ENCODE measurements at regions not wholly inside any gene's neighbourhood (a gene's known extent, or its start where the extent isn't known, plus 50 kb on each side); places are given as distances from the start of the nearest gene placed in this dataset.
"Not testable (repeated sequence)": the region's sequence is repeated elsewhere in the genome, so short reads cannot be mapped to it uniquely, and the experiment has no call there.

GRCh38 chr6:122154912-122155575, 244.4 kb upstream of the HSF2 start:
- no peak for DNase-seq (ENCODE audit: low read depth, low spot score)

GRCh38 chr6:122161136-122161535, 238.3 kb upstream of the HSF2 start:
- no peak for DNase-seq (ENCODE audit: low read depth, low spot score)

- DNase-seq (ENCODE audit: low read depth, low spot score), result no peak
Observed at GRCh38 chr6:122165014-122165413, 234.4 kb upstream of the HSF2 start.

GRCh38 chr6:122170274-122170673, 229.2 kb upstream of the HSF2 start:
- DNase-seq (ENCODE audit: low read depth, low spot score), result no peak

- no peak for DNase-seq (ENCODE audit: low read depth, low spot score)
Observed at GRCh38 chr6:122178988-122179387, 220.5 kb upstream of the HSF2 start.

GRCh38 chr6:122180132-122180531, 219.3 kb upstream of the HSF2 start:
- DNase-seq (ENCODE audit: low read depth, low spot score), result no peak

- no peak for DNase-seq (ENCODE audit: low read depth, low spot score)
Observed at GRCh38 chr6:122182061-122182460, 217.4 kb upstream of the HSF2 start.

GRCh38 chr6:122184401-122184827, 215.0 kb upstream of the HSF2 start:
- DNase-seq (ENCODE audit: low read depth, low spot score), result no peak

GRCh38 chr6:122185458-122185857, 214.0 kb upstream of the HSF2 start:
- DNase-seq (ENCODE audit: low read depth, low spot score), result not testable (repeated sequence)

GRCh38 chr6:122187186-122187585, 212.3 kb upstream of the HSF2 start:
- DNase-seq (ENCODE audit: low read depth, low spot score), result no peak

GRCh38 chr6:122198922-122199321, 200.5 kb upstream of the HSF2 start:
- DNase-seq (ENCODE audit: low read depth, low spot score), result no peak

- no peak for DNase-seq (ENCODE audit: low read depth, low spot score)
Observed at GRCh38 chr6:122200440-122200839, 199.0 kb upstream of the HSF2 start.

GRCh38 chr6:122202576-122203137, 196.8 kb upstream of the HSF2 start:
- no peak for DNase-seq (ENCODE audit: low read depth, low spot score)

- no peak for DNase-seq (ENCODE audit: low read depth, low spot score)
Observed at GRCh38 chr6:122207061-122207460, 192.4 kb upstream of the HSF2 start.

- no peak for DNase-seq (ENCODE audit: low read depth, low spot score)
Observed at GRCh38 chr6:122207794-122208193, 191.7 kb upstream of the HSF2 start.

- DNase-seq (ENCODE audit: low read depth, low spot score), result no peak
Observed at GRCh38 chr6:122214605-122215318, 184.7 kb upstream of the HSF2 start.

GRCh38 chr6:122220254-122220653, 179.2 kb upstream of the HSF2 start:
- no peak for DNase-seq (ENCODE audit: low read depth, low spot score)

GRCh38 chr6:122222761-122223160, 176.7 kb upstream of the HSF2 start:
- no peak for DNase-seq (ENCODE audit: low read depth, low spot score)

GRCh38 chr6:122223251-122223650, 176.2 kb upstream of the HSF2 start:
- DNase-seq (ENCODE audit: low read depth, low spot score), result no peak

GRCh38 chr6:122238861-122239260, 160.6 kb upstream of the HSF2 start:
- DNase-seq (ENCODE audit: low read depth, low spot score), result no peak

- no peak for DNase-seq (ENCODE audit: low read depth, low spot score)
Observed at GRCh38 chr6:122246906-122247658, 152.4 kb upstream of the HSF2 start.

- no peak for DNase-seq (ENCODE audit: low read depth, low spot score)
Observed at GRCh38 chr6:122248001-122248669, 151.3 kb upstream of the HSF2 start.

All from brain pericyte (primary cell).